KMS-11 (cell line): ENCODE measurements at regions not wholly inside any gene's neighbourhood (a gene's known extent, or its start where the extent isn't known, plus 50 kb on each side); places are given as distances from the start of the nearest gene placed in this dataset.

Experiments
- H2AFZ ChIP-seq: fragments of 200-600 bp; sonication (generic); 2 replicates; pipeline ENCODE4 v1.6.1; 2016; ENCODE audit warnings: antibody characterized with exemption, mixed run types, low read depth
- H3K27ac ChIP-seq: fragments of 200-600 bp; sonication (generic); 2 replicates; pipeline ENCODE4 v1.6.1; 2016; ENCODE audit warnings: mild to moderate bottlenecking, mixed run types
- H3K27me3 ChIP-seq: fragments of 200-600 bp; sonication (generic); 2 replicates; pipeline ENCODE4 v1.6.1; 2017; ENCODE audit warnings: mild to moderate bottlenecking, low read depth, mixed run types, moderate library complexity; ENCODE audit not compliant: insufficient read depth
- H3K36me3 ChIP-seq: fragments of 200-600 bp; sonication (generic); 2 replicates; pipeline ENCODE4 v1.6.1; 2017; ENCODE audit warnings: mild to moderate bottlenecking, mixed run types; ENCODE audit not compliant: insufficient read depth
- H3K4me1 ChIP-seq: fragments of 200-600 bp; sonication (generic); 2 replicates; pipeline ENCODE4 v1.6.1; 2016; ENCODE audit warnings: mild to moderate bottlenecking, low read depth, mixed run types; ENCODE audit not compliant: poor library complexity, severe bottlenecking
- H3K4me2 ChIP-seq: fragments of 200-600 bp; sonication (generic); 2 replicates; pipeline ENCODE4 v1.7.0; 2016; ENCODE audit warnings: mild to moderate bottlenecking, mixed run types
- H3K4me3 ChIP-seq: fragments of 200-600 bp; sonication (generic); IDR thresholded peaks from 2 replicates; pipeline ENCODE4 v1.6.1; 2017; ENCODE audit warnings: low read depth, low read length, mixed read lengths; ENCODE audit not compliant: insufficient read depth
- H3K79me2 ChIP-seq: fragments of 200-600 bp; sonication (generic); 2 replicates; pipeline ENCODE4 v1.6.1; 2016; ENCODE audit warnings: low read depth, mixed run types; ENCODE audit not compliant: insufficient read depth
- H3K9ac ChIP-seq: fragments of 200-600 bp; sonication (generic); 2 replicates; pipeline ENCODE4 v1.6.1; 2016; ENCODE audit warnings: mild to moderate bottlenecking, mixed run types
- H4K20me1 ChIP-seq: fragments of 200-600 bp; sonication (generic); 2 replicates; pipeline ENCODE4 v1.6.1; 2016; ENCODE audit warnings: mild to moderate bottlenecking, mixed run types; ENCODE audit not compliant: insufficient read depth
- TF ChIP-seq, protein P1 (sequence below): fragments of 200-600 bp; sonication (generic); conservative IDR thresholded peaks from 2 replicates; pipeline ENCODE4 v1.6.1; 2017; ENCODE audit warnings: low read depth, mild to moderate bottlenecking, antibody characterized with exemption, low read length, moderate library complexity, mixed read lengths

DNA sequence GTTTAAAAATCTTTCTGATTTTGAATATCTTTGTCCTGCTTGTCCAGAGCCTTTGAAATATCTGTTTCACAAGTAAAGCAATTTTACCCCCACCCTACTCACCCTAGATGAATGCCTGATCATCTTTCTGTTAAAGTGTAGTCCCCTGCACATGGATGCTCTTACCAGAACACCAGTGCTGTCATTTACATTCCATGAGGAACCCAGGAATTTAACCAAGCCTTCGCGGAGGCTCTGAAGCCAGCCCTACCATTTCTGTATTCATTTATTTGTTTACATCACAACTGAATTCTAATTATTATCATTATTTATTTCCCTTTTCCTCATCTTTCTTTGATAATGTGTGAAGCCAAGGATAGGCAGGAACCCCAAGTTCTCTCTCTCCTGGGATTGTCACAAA is 167.8 kb upstream of the MYO3A start:
- H3K9ac ChIP-seq: no peak overlapping the region
- H3K4me2 ChIP-seq: no peak overlapping the region
- no peak overlapping the region for H3K27ac ChIP-seq
- H3K4me3 ChIP-seq: no peak overlapping the region
- H2AFZ ChIP-seq: no peak overlapping the region
- no peaks in the 10 kb centered on the region for H3K36me3 ChIP-seq
- H3K27me3 ChIP-seq: no peaks in the 10 kb centered on the region
- TF ChIP-seq, protein P1, sequence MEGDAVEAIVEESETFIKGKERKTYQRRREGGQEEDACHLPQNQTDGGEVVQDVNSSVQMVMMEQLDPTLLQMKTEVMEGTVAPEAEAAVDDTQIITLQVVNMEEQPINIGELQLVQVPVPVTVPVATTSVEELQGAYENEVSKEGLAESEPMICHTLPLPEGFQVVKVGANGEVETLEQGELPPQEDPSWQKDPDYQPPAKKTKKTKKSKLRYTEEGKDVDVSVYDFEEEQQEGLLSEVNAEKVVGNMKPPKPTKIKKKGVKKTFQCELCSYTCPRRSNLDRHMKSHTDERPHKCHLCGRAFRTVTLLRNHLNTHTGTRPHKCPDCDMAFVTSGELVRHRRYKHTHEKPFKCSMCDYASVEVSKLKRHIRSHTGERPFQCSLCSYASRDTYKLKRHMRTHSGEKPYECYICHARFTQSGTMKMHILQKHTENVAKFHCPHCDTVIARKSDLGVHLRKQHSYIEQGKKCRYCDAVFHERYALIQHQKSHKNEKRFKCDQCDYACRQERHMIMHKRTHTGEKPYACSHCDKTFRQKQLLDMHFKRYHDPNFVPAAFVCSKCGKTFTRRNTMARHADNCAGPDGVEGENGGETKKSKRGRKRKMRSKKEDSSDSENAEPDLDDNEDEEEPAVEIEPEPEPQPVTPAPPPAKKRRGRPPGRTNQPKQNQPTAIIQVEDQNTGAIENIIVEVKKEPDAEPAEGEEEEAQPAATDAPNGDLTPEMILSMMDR: no peak
- H3K79me2 ChIP-seq: no peaks in the 10 kb centered on the region
- no peaks in the 10 kb centered on the region for H4K20me1 ChIP-seq
- no peaks in the 10 kb centered on the region for H3K4me1 ChIP-seq

DNA sequence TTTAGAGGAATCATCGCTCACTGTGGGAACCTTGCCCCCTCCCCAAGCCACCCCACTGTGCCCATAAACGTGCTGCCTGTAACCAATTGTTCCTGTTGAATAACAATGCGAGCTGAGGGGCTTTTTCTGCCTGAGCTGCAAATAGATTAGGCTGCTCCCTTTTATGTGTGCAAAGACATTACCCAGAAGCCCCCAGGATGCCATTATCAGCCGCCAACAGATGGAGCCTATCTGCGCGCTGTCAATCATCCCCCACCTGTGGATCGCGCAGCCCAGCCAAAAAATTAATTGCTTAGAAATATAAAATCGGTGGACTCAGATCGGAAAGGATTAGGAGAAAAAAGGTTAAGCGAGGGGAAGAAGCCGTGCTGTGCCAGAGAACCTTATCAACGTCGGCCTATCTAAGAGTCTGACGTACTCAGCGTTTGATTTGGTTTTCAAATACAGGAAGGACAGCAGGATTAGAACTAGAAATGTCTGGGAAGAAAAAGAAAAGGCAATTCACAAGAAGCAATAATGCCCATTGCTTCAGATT is 167.3 kb upstream of the MYO3A start:
- H2AFZ ChIP-seq: no peak overlapping the region
- no peaks in the 10 kb centered on the region for H3K4me1 ChIP-seq
- no peak overlapping the region for H3K27ac ChIP-seq
- TF ChIP-seq, protein P1: no peak
- no peaks in the 10 kb centered on the region for H3K79me2 ChIP-seq
- no peak overlapping the region for H3K4me2 ChIP-seq
- no peak overlapping the region for H3K4me3 ChIP-seq
- H3K36me3 ChIP-seq: no peaks in the 10 kb centered on the region
- no peak overlapping the region for H3K9ac ChIP-seq
- H3K27me3 ChIP-seq: no peaks in the 10 kb centered on the region
- H4K20me1 ChIP-seq: no peaks in the 10 kb centered on the region

DNA sequence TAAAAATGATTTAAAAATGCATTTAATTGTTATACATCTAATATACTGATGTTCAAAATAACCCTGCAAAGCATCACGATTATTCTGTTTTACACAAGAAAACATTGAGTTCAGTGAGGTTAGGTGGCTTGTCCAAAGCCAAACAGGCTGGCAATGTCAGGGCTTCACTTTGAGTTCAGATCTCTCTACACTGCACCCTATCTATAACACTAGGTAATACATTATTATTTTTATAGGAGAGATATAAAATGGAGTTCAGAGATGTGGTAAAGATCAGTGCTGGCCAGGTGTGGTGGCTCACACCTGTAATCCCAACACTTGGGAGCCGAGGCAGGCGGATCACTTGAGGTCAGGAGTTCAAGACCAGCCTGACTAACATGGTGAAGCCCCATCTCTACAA is 165.9 kb upstream of the MYO3A start:
- no peaks in the 10 kb centered on the region for H3K79me2 ChIP-seq
- H3K4me3 ChIP-seq: no peak overlapping the region
- no peaks in the 10 kb centered on the region for H3K27me3 ChIP-seq
- no peaks in the 10 kb centered on the region for H3K36me3 ChIP-seq
- no peak overlapping the region for H3K9ac ChIP-seq
- H3K4me1 ChIP-seq: no peaks in the 10 kb centered on the region
- no peaks in the 10 kb centered on the region for H4K20me1 ChIP-seq
- H2AFZ ChIP-seq: no peak overlapping the region
- TF ChIP-seq, protein P1: 0 out of 2 replicates have a peak, but pooled peaks have one; percentile 13
- H3K4me2 ChIP-seq: no peak overlapping the region
- H3K27ac ChIP-seq: no peak overlapping the region

DNA sequence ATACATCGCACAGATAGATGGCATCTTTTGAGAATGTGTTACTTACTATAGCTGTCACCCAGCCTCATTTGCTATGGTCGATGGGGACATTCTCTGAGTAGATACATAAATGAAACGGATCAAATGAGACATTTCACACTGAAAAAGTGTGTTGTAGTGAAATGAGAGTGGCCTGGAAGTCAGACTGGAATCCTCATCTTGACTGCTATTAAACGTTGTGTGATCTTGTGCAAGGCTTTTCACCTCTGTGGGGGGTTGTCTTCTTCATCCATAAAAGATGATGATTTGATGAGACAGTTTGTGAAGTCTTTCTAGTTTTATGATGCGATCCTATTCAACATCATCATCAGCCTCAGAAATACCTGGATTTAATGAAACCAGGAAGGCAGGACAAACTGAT is 155.4 kb upstream of the MYO3A start:
- no peak overlapping the region for H3K4me2 ChIP-seq
- H3K4me1 ChIP-seq: no peaks in the 10 kb centered on the region

More for the DNA sequence above, 155.4 kb upstream of the MYO3A start:
- H3K36me3 ChIP-seq: no peaks in the 10 kb centered on the region
- H3K27ac ChIP-seq: no peak overlapping the region
- no peaks in the 10 kb centered on the region for H3K27me3 ChIP-seq
- H2AFZ ChIP-seq: no peak overlapping the region
- TF ChIP-seq, protein P1: no peak
- H3K79me2 ChIP-seq: no peaks in the 10 kb centered on the region
- H4K20me1 ChIP-seq: no peaks in the 10 kb centered on the region
- no peak overlapping the region for H3K4me3 ChIP-seq
- no peak overlapping the region for H3K9ac ChIP-seq
